RPMI8226 (cell line): ENCODE measurements at regions not wholly inside any gene's neighbourhood (a gene's known extent, or its start where the extent isn't known, plus 50 kb on each side); places are given as distances from the start of the nearest gene placed in this dataset.
"Not testable (repeated sequence)": the region's sequence is repeated elsewhere in the genome, so short reads cannot be mapped to it uniquely, and the experiment has no call there.

Experiments used
- DNase-seq: peaks from one replicate; pipeline ENCODE4 v3.0.0-alpha.2; 2015

- DNase-seq, result no peak
Observed at GRCh38 chr13:54004026-54004699, 975.5 kb downstream of the OLFM4 start.

- DNase-seq, result no peak
Observed at GRCh38 chr13:54016542-54016941, 987.9 kb downstream of the OLFM4 start.

GRCh38 chr13:54018485-54018884, 989.9 kb downstream of the OLFM4 start:
- DNase-seq, result no peak

DNA sequence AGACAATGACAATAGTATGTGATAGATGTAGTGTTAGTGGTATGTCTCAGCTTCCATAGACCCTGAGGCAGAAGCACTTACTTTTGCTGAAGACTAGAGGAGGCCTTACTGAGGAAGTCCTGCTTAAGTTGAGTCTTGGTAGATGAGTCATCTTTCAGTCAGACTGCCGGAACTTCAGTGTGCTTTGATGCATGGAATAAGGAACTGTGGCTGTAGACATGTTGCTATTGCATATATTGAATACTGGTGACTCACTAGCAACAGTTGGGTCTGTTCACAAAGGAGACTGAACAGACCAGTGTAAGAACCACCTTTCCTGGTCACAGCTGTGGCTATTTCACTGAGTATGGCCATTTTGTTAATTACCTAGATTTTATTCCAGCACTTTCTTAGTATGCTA, 1000.6 kb downstream of the OLFM4 start:
- DNase-seq, result no peak

- no peak for DNase-seq
Observed at GRCh38 chr13:54029720-54030119, 1001.1 kb downstream of the OLFM4 start.

- DNase-seq, result no peak
Observed at GRCh38 chr13:54033323-54033861, 1004.8 kb downstream of the OLFM4 start.

DNA sequence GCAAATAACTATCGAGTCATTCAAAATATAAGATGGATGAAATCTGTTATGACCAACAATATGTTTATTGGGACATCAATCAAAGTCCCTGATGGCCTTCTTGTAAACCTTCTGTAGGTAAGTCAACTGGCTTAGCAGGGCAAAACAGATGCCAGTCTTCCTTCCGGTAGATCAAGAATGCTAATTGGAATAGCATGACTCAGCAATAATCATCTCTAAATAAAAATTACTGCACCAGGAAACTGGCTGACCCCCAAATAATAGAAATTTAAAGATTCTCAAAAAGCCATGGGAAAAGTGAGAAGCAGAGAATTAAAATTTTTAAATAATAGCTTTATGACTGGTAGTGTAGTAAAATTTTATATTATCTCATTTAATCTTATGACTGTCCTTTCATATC, 1005.4 kb downstream of the OLFM4 start:
- DNase-seq, result no peak

GRCh38 chr13:54057416-54057815, 1028.8 kb downstream of the OLFM4 start:
- not testable (repeated sequence) for DNase-seq

DNA sequence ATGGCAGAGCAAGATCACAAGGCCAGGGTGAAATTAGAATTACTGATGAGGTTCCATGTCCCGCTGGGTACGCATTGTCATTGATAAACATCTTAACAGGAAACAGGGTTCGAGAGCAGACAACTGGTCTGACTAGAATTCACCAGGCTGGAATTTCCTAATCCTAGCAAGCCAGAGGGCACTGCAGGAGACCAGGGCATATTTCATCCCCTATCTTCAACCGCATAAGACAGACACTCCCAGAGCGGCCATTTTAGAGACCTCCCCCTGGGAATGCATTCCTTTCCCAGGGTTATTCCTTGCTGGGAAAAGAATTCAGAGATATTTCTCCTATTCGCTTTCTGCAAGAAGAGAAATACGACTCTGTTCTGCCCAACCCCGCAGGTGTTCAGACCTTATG, 1041.3 kb downstream of the OLFM4 start:
- not testable (repeated sequence) for DNase-seq

DNA sequence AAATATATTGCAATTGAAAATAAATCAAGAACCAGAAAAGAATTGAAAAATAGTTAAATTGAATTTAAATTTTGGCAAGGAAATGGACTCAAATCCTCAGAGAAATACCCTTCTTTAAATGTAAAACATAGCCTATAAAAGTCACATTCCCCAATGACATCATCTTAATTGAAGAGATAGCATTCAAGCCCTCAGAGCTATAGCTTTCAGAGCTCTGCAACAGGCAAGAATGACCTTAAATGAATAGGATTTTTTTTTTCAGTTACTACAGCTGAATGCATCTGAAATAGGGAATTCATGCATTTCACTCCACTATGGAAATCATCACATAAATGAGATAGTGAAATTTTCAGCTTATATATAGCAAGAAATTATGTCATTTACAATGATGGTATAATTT, 1049.0 kb downstream of the OLFM4 start:
- DNase-seq, result no peak

DNA sequence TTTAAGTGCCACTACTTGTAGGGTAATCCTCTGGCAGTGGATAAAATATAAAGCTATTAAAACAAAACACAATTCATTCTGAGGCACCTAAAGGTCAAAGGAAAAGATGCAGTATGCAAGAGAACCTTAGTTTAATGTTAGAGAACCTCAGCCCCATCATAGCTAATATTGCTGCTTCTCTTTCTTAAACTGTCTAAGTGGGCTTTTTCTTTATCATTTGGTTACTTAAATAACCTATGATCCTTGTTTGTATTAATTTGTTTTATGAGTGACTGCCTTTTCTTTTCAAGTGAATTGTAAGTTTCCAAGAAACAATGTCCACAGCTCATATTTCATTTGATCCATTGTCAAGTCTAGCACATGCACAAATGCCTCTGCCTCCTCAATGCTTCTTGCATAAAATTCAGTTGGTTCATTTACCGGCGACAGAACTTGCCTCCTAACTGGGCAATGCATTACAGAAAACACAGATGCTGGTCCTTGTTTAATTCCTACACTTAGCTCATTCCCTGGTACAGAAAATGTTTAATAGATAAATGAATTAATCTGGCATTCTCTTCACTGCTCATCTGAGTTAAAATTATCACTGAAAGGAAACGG, 1049.8 kb downstream of the OLFM4 start:
- no peak for DNase-seq

DNA sequence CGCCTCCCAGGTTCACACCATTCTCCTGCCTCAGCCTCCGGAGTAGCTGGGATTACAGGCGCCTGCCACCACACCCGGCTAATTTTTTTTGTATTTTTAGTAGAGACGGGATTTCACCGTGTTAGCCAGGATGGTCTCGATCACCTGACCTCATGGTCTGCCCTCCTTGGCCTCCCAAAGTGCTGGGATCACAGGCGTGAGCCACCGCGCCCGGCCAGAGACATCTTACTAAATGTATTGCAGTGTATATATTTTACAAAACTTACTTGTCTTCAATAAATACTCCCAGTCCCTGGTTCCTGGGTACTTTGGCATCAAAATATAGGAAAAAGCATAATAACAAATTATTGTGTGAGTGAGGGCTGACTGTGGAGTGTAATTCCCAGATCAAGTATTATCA, 1053.7 kb downstream of the OLFM4 start:
- not testable (repeated sequence) for DNase-seq

DNA sequence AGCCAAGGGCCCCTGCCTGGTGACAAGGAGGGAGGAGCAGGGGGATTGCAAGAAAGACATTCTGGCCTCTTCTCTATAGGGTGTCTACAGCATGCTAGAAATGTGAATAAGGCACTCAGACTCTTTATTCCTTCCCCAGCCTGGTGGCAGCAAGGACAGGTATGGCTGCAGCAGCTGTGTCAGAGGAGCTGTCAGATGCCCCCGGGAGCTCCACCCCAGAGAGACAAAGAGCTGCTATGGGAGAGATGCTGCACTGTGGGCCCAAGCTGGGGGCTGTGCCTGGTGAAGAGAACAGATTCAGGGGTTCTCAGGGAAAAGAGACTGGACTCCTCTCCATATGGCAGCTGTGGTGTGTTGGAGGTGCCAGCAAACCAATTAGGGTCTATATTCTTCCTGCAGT, 1063.3 kb downstream of the OLFM4 start:
- DNase-seq, result no peak

GRCh38 chr13:54092686-54093085, 1064.1 kb downstream of the OLFM4 start:
- DNase-seq, result no peak

- no peak for DNase-seq
Observed at GRCh38 chr13:54110597-54110996, 1082.0 kb downstream of the OLFM4 start.

DNA sequence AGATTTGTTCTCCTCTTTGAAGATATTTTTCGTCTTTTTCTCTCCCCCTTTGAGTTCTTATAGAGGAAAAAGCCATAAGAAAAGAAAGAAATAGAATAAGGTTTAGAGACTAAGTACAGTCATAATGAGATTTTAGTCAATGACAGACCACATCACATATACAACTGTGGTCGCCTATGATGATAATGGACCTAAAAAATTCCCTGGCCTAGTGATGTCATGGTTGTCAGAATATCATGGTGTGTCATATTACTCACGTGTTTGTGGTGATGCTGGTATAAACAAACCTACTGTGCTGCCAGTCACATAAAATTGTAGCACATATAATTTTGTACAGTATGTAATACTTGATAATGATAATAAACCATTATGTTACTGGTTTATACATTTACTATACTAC, 1096.1 kb downstream of the OLFM4 start:
- no peak for DNase-seq

DNA sequence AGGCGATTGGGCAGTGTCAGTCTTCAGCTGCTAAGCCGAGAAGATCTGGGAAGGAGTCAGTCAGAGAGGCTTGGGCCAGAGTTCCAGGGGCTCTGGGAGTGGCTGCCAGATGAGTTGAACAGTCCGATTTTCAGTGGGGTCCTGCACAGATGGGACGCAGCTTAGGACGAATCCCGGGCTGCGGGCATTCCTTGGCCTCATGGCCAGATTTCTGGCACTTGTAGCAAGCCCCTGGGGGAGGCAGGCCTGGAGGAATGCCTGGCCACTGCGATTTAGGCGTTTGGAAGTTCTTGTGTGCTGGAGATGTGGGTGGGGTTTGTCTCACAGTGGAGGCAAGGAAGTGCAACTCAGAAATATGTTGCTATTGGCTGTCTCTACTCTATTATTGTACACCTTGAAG, 1102.3 kb downstream of the OLFM4 start:
- DNase-seq, result not testable (repeated sequence)

- DNase-seq, result not testable (repeated sequence)
Observed at GRCh38 chr13:54131433-54131832, 1102.8 kb downstream of the OLFM4 start.

DNA sequence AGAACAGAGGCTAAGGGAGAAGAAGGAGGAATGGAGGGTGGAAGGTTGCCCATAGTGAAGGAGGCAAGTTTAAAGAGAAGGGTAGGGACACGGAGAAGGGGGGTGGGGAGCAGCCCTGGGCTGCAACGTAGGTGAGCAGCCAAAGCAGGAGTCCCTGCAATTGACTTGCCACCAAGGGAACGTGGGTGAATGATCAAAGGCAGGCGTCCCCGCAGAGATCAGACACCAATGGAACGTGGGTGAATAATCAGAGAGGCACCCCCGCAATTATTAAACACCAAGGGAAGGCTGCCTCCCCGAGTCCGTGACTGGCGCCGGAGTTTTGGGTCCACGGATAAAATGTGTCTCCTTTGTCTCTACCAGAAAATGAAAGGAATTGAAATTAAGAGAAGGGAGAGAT, 1103.5 kb downstream of the OLFM4 start:
- not testable (repeated sequence) for DNase-seq

DNA sequence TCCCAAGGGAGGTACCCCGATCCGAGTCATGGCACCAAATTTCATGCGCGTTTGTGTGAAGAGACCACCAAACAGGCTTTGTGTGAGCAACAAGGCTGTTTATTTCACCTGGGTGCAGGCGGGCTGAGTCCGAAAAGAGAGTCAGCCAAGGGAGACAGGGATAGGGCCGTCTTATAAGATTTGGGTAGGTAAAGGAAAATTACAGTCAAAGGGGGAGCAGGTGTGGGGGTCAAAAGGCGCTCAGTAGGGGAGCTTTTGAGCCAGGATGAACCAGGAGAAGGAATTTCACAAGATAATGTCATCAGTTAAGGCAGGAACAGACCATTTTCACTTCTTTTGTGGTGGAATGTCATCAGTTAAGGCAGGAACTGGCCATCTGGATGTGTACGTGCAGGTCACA, 1104.1 kb downstream of the OLFM4 start:
- DNase-seq, result not testable (repeated sequence)

- no peak for DNase-seq
Observed at GRCh38 chr13:54133746-54134145, 1105.1 kb downstream of the OLFM4 start.

GRCh38 chr13:54144828-54145227, 1116.2 kb downstream of the OLFM4 start:
- DNase-seq, result no peak

DNA sequence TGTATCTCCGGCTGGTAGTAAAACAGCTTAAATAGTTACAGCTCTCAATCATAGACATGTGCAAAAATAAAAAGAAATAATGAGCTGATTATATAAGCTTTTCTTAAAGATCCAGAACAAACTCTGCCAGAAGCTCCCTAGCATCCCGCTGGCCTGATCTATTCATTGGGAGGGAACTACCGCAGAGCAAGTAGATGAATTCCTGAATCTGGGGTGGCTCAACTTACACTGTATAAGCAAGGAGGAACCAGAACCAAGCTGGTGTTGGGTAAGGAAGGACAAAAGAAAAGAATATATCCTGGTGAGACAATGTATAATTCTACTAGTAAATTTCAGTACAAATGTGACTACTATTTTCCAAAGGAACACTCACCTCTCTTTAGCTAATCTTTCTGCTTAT, 1122.2 kb downstream of the OLFM4 start:
- no peak for DNase-seq

- DNase-seq, result peak; percentile 5
Observed at GRCh38 chr13:54162069-54162468, 1133.5 kb downstream of the OLFM4 start.
